T-helper 1 cell treated with Interleukin-12 subunit alpha and Interleukin-12 subunit beta and Interleukin-4 antibody, amounts not matched to agents 30 μg/mL and 1 μg/mL, for 36 hours (primary cell): ENCODE measurements at regions not wholly inside any gene's neighbourhood (a gene's known extent, or its start where the extent isn't known, plus 50 kb on each side); places are given as distances from the start of the nearest gene placed in this dataset.

Source experiments
- H3K27ac Mint-ChIP-seq: one replicate; pipeline ENCODE4 v1.8.0; 2021; ENCODE audit warnings: mild to moderate bottlenecking, mixed read lengths
- H3K27me3 Mint-ChIP-seq: one replicate; pipeline ENCODE4 v1.8.0; 2021; ENCODE audit warnings: low read depth, mixed read lengths
- H3K36me3 Mint-ChIP-seq: one replicate; pipeline ENCODE4 v1.8.0; 2021; ENCODE audit warnings: low read depth, mixed read lengths
- H3K4me1 Mint-ChIP-seq: one replicate; pipeline ENCODE4 v1.8.0; 2021; ENCODE audit warnings: low read depth, mixed read lengths
- H3K4me3 Mint-ChIP-seq: one replicate; pipeline ENCODE4 v1.8.0; 2021; ENCODE audit warnings: mild to moderate bottlenecking, moderate library complexity, mixed read lengths
- H3K9me3 Mint-ChIP-seq: one replicate; pipeline ENCODE4 v1.8.0; 2021; ENCODE audit warnings: mixed read lengths

GRCh38 chr4:29459926-29460325 lies 1260.2 kb upstream of the PCDH7 start:
- H3K27ac Mint-ChIP-seq = no peak overlapping the region
- no peaks in the 10 kb centered on the region for H3K4me1 Mint-ChIP-seq
- H3K27me3 Mint-ChIP-seq = no peaks in the 10 kb centered on the region
- peaks cover 29% of the 10 kb centered on the region for H3K9me3 Mint-ChIP-seq
- H3K36me3 Mint-ChIP-seq = no peaks in the 10 kb centered on the region
- H3K4me3 Mint-ChIP-seq = no peak overlapping the region

DNA sequence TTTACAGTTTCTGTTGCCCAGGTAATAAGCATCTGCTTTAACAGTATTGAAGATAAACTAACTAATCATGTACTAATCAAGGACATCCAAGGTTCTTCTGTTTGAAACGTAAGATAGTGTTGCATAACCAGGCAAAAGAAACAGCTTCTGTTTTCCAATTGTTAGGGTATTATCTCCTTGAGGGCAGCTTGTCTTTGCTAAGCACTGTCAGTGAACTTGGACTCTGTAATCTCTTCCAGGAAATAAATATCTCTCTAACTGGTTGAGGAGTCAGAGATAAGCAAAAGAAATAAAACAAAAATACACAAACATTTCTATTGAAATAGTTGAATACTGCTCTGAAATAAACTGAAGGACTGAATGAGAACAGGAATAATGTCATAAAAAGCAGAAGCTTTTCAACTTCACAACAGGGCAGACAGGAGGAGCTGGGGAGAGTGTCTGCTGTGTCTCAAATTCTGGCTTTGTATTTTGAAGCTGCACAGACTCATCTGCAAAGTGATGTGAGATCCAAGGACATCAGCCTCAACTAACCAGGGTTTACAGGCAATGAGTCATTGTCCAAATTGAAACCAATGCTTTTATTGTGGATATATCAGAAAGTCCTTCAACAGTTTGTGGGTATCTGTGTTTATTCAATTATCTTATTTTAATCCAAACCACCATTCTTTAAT lies 1253.0 kb upstream of the PCDH7 start:
- Mint-ChIP-seq H3K4me3 (no peak overlapping the region), H3K4me1 (no peaks in the 10 kb centered on the region), H3K9me3 (peaks cover 29% of the 10 kb centered on the region), H3K27me3 (no peaks in the 10 kb centered on the region), H3K27ac (no peak overlapping the region), H3K36me3 (no peaks in the 10 kb centered on the region)
